Stomach (tissue), 8 donors: ENCODE measurements at regions not wholly inside any gene's neighbourhood (a gene's known extent, or its start where the extent isn't known, plus 50 kb on each side); places are given as distances from the start of the nearest gene placed in this dataset.
A peak's percentile ranks its signal among the peaks of the same experiment; 100 is the strongest.

Experiments used
- DNase-seq, 2 donors: peaks; one replicate each; pipeline versions ENCODE4 v3.0.0 to v3.0.0-alpha.2; 2013 to 2019
- H3K27ac ChIP-seq, 5 donors: fragments of 200-600 bp in 4 of 5; sonication (generic) in 4 of 5; one replicate each; pipeline ENCODE4 v1.5.1; 2013 to 2019; ENCODE audit warnings: mild to moderate bottlenecking in 1 of 5, moderate library complexity in 1 of 5
- H3K27me3 ChIP-seq, 3 donors: fragments of 200-600 bp; sonication (generic); one replicate each; pipeline ENCODE4 v1.5.1; 2017 to 2019; ENCODE audit warnings: mixed run types in 1 of 3
- H3K36me3 ChIP-seq, 4 donors: fragments of 200-600 bp; sonication (generic); 1 replicate in 3 of 4; 2 replicates in 1 of 4; pipeline ENCODE4 v1.5.1; 2016 to 2019
- H3K4me1 ChIP-seq, 4 donors: fragments of 200-600 bp; sonication (generic); one replicate each; pipeline ENCODE4 v1.5.1; 2016 to 2019
- H3K4me3 ChIP-seq, 4 donors: fragments of 200-600 bp; sonication (generic) in 3 of 4; one replicate each; pipeline ENCODE4 v1.5.1; 2016 to 2019; ENCODE audit warnings: mild to moderate bottlenecking in 1 of 4
- H3K9me3 ChIP-seq, 4 donors: fragments of 200-600 bp; sonication (generic); one replicate each; pipeline ENCODE4 v1.5.1; 2016 to 2019
- EP300 ChIP-seq: sonication (generic); formaldehyde crosslinking; IDR thresholded peaks from one replicate; pipeline ENCODE4 v1.6.1; 2017; ENCODE audit warnings: antibody characterized with exemption
- POLR2A ChIP-seq, 4 donors: fragments of 450-650 bp; IDR thresholded peaks; one replicate each; pipeline ENCODE4 v1.6.1; 2016; ENCODE audit warnings: antibody characterized with exemption in 4 of 4, control low read depth in 2 of 4, mild to moderate bottlenecking in 1 of 4, moderate library complexity in 1 of 4
- POLR2AphosphoS5 ChIP-seq, 3 donors: sonication (generic); formaldehyde crosslinking; IDR thresholded peaks; one replicate each; pipeline ENCODE4 v1.6.1; 2016; ENCODE audit warnings: antibody characterized with exemption in 3 of 3
- WGBS, 5 donors: extraction: QIAGEN DNeasy Blood & Tissue Kit in 3 of 5; methylation state at CpG; one replicate each; pipeline versions ENCODE4 v1.1.5 to v1.1.7; 2013 to 2018; 5-methylcytosine and 5-hydroxymethylcytosine counted together
- intact Hi-C: fragments of 100-400 bp; cut with DNase I; formaldehyde crosslinking; loops from one replicate; pipeline ENCODE4 v1.15.1; 2023; ENCODE audit warnings: low total_unique reads
- TF ChIP-seq, protein P1 (sequence below), 7 experiments: fragments of 450-650 bp in 4 of 7; fragments of 200-600 bp in 3 of 7; sonication (generic) in 3 of 7; IDR thresholded peaks; one replicate each; pipeline ENCODE4 v1.5.1; 2016 to 2019; ENCODE audit warnings: antibody characterized with exemption in 7 of 7, control low read depth in 2 of 7, mild to moderate bottlenecking in 1 of 7
- donor health status: healthy with polysubstance abuse.
- donor health status: Bipolar disorder and iron deficiency.
- donor health status: healthy.

DNA sequence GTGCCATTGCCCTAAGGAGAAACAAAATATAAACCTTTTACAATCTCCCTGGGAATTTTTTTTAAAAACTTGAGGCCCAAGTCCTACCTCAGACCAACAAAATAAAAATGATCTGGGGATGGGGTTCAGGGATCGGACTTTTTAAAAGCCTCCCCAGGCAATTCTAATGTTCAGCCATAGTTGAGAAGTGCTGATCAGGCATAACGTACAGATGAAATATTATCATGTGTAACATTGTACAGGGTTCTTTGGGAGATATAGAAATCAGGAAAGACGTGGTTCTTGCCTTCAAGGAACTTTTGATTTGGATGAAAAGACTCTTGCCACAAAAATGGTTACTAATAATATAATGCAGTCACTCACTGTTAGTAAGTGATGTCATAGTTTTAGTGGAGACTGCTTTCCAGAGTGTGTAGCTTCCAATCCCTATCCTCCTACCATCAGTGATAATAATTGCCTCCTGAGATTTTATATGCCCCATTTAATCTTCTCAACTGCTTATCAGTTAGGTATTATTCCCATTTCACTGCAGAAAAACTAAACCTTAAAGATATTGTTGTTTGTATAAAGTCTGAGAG lies 135.6 kb downstream of the BRMS1L start:
- DNase-seq, result no peak
- Histone ChIP-seq H3K4me3 (no peak overlapping the region), H3K36me3 (no peaks in the 10 kb centered on the region), H3K27ac (no peak overlapping the region), H3K4me1 (peaks cover 0 to 10% (median 0%) of the 10 kb centered on the region in 4 donors), H3K9me3 (no peaks in the 10 kb centered on the region), H3K27me3 (no peaks in the 10 kb centered on the region)
- 79 to 89% (median 88%) methylated on average over 3 of the region's 3 CpGs for WGBS, 5 donors
- TF ChIP-seq EP300, result no peak
- intact Hi-C loops, result no loop called here

DNA sequence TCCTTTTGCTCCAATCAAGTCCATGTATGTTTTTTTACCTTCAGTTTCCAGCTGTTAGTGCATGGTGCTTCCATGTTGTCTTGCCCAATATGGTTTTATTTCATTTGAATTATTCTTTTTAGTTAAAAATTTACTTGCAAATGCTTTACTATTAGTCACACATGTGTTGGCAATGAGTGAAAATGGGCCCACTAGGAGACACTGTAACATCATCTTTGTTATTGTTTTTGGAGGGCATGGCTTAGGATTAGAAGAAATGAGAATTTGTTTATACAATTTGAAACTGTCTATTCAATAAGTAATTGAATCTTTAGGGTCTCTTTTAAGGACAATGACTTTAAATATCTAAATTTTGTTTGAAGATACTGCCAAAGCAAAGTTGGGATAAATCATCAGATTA lies 133.7 kb downstream of the BRMS1L start:
- no peaks in the 10 kb centered on the region for H3K27me3 ChIP-seq
- intact Hi-C loops, result no loop called here
- peaks cover 0 to 10% (median 0%) of the 10 kb centered on the region in 4 donors for H3K4me1 ChIP-seq
- no peak overlapping the region for H3K27ac ChIP-seq
- TF ChIP-seq, protein P1, sequence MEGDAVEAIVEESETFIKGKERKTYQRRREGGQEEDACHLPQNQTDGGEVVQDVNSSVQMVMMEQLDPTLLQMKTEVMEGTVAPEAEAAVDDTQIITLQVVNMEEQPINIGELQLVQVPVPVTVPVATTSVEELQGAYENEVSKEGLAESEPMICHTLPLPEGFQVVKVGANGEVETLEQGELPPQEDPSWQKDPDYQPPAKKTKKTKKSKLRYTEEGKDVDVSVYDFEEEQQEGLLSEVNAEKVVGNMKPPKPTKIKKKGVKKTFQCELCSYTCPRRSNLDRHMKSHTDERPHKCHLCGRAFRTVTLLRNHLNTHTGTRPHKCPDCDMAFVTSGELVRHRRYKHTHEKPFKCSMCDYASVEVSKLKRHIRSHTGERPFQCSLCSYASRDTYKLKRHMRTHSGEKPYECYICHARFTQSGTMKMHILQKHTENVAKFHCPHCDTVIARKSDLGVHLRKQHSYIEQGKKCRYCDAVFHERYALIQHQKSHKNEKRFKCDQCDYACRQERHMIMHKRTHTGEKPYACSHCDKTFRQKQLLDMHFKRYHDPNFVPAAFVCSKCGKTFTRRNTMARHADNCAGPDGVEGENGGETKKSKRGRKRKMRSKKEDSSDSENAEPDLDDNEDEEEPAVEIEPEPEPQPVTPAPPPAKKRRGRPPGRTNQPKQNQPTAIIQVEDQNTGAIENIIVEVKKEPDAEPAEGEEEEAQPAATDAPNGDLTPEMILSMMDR (IDR thresholded peaks at IDR 0.05), result no peak
- no peak for TF ChIP-seq POLR2AphosphoS5 (IDR thresholded peaks at IDR 0.05)
- TF ChIP-seq EP300, result no peak
- TF ChIP-seq POLR2A (IDR thresholded peaks at IDR 0.05), result no peak
- no peaks in the 10 kb centered on the region for H3K36me3 ChIP-seq
- no peaks in the 10 kb centered on the region for H3K9me3 ChIP-seq
- H3K4me3 ChIP-seq, result no peak overlapping the region
- DNase-seq, result no peak

DNA sequence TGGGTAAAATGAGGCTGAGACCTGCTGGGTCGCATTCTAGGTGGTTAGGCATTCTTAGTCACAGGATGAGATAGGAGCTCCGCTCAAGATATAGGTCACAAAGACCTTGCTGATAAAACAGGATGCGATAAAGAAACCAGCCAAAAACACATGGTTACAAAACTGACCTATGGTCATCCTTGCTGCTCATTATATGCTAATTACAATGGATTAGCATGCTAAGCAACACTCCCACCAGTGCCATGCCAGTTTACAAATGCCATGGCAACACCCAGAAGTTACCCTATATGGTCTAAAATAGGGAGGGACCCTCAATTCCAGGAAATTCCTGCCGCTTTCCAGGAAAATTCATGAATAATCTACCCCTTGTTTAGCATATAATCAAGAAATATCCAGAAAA lies 132.4 kb downstream of the BRMS1L start:
- TF ChIP-seq POLR2AphosphoS5 (IDR thresholded peaks at IDR 0.05) (no peak), POLR2A (IDR thresholded peaks at IDR 0.05) (no peak), EP300 (no peak)
- TF ChIP-seq, protein P1 (IDR thresholded peaks at IDR 0.05), result no peak
- WGBS, 5 donors, result 45 to 74% (median 56%) methylated on average over 4 of the region's 4 CpGs
- peak in 1 of 2 donors; percentile 9 for DNase-seq
- Histone ChIP-seq H3K27ac (no peak overlapping the region), H3K4me3 (no peak overlapping the region), H3K27me3 (no peaks in the 10 kb centered on the region), H3K36me3 (no peaks in the 10 kb centered on the region), H3K9me3 (no peaks in the 10 kb centered on the region), H3K4me1 (peaks cover 0 to 10% (median 0%) of the 10 kb centered on the region in 4 donors)
- intact Hi-C loops, result no loop called here

DNA sequence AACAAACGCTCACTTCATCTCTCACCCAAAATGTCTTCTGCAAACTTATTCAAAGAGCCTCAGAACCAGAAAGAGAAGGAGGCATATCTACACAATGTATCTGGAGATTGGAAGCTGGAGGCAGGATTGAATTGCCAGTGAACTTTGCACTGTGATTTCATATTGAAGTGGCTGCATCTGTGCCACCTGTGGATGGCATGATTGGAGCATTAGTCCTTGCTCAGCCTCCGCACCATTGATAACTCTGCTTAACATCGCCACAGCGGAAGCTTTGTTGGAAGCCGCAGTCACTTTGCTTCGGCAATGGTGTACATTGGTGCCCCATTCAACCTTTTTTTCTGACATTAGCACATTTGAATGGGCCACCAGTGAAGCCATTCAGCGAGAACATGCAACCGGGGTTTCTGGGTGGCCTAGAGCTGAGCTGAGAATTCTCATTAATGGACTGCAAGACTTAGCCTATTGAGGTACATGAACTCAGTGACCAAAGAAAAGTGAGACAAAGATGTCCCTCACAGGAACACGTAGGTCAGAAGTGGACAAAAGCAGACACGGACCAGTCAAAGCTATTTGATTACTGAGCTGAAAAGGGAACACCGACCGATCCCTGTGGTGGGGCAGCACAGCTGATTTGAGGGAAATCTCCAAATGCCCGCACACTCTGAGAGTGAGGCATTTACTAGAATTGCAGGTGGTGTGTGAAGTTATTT lies 130.4 kb downstream of the BRMS1L start:
- no peak for DNase-seq

More for the DNA sequence above, 130.4 kb downstream of the BRMS1L start:
- intact Hi-C loops, result no loop called here
- no peak overlapping the region for H3K4me3 ChIP-seq
- peaks cover 0 to 10% (median 2%) of the 10 kb centered on the region in 4 donors for H3K4me1 ChIP-seq
- H3K27ac ChIP-seq, result no peak overlapping the region
- TF ChIP-seq POLR2AphosphoS5 (IDR thresholded peaks at IDR 0.05) (no peak), POLR2A (IDR thresholded peaks at IDR 0.05) (no peak), EP300 (no peak)
- TF ChIP-seq, protein P1 (IDR thresholded peaks at IDR 0.05), result no peak
- no peaks in the 10 kb centered on the region for H3K36me3 ChIP-seq
- H3K9me3 ChIP-seq, result no peaks in the 10 kb centered on the region
- 76 to 87% (median 85%) methylated on average over 13 of the region's 13 CpGs for WGBS, 5 donors
- no peaks in the 10 kb centered on the region for H3K27me3 ChIP-seq
